ENCODE measurements at regions not wholly inside any gene's neighbourhood (a gene's known extent, or its start where the extent isn't known, plus 50 kb on each side); places are given as distances from the start of the nearest gene placed in this dataset.

DNA sequence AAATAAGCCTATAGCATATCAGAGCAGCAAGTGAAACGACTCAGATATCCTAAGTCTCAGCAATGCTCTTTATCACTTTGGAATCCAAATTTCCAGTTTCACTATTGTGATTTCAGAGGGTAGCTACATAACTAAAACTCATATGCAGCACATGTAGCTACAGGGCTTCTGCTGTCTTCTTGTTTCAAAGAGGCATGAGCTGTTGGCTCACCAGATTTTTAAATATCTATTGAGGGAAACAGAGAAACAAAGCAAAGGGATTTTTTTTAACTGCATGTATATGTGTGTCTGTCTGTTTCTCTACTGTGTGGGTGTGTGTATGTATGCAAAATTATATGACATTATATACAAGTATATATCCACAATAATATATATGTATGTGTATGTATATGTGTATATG, 258.4 kb downstream of the HDGFL1 start:
- TF ChIP-seq, protein P1, sequence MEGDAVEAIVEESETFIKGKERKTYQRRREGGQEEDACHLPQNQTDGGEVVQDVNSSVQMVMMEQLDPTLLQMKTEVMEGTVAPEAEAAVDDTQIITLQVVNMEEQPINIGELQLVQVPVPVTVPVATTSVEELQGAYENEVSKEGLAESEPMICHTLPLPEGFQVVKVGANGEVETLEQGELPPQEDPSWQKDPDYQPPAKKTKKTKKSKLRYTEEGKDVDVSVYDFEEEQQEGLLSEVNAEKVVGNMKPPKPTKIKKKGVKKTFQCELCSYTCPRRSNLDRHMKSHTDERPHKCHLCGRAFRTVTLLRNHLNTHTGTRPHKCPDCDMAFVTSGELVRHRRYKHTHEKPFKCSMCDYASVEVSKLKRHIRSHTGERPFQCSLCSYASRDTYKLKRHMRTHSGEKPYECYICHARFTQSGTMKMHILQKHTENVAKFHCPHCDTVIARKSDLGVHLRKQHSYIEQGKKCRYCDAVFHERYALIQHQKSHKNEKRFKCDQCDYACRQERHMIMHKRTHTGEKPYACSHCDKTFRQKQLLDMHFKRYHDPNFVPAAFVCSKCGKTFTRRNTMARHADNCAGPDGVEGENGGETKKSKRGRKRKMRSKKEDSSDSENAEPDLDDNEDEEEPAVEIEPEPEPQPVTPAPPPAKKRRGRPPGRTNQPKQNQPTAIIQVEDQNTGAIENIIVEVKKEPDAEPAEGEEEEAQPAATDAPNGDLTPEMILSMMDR (IDR thresholded peaks at IDR 0.05; ENCODE audit: low read depth, low read length), result no peak
- no peak for TF ChIP-seq EZH2phosphoT487 (IDR thresholded peaks at IDR 0.05; ENCODE audit: low read depth)

Measured in OCI-LY3 (cell line).